EL (cell line): ENCODE measurements at regions not wholly inside any gene's neighbourhood (a gene's known extent, or its start where the extent isn't known, plus 50 kb on each side); places are given as distances from the start of the nearest gene placed in this dataset.

Source experiments
- DNase-seq: peaks from one replicate; pipeline ENCODE4 v3.0.0-alpha.2; 2016

DNA sequence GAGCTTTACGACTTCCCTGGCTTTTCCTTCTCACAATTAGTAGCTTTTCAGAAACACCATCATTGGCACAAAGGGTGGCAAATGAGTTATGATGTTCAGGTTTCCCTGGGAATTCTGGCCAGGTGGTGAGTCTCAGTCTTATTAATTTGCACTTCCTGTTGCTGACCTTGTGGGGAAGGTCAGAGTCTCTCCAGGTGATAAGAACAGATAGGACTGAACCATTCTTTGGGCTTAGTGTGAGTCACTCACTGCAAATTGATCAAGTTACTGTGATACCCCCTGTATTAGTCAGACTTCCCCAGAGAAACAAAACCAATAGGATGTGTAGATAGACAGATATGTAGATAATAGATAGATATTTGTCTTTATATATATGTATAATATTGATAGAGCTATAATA lies 53.8 kb upstream of the RANBP3L start:
- no peak for DNase-seq

DNA sequence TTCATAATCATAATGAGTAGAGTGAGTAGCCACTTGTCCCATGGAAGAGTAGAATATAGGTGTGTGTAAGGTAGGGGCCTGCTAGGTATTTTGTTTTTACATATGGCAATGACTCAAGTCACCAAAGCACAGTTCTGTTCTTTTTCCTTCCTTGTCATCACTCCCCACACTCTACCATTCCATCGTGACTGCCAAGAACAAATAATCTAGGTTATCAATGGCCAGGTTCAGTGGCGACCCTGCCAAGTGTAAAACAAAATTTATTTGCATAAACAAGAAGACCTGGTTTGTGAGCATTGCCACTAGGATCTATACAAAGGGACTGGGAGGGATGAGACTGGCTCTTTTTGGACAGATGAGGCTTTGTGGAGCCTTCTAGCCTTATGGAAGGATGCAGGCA lies 55.2 kb upstream of the RANBP3L start:
- DNase-seq: no peak

DNA sequence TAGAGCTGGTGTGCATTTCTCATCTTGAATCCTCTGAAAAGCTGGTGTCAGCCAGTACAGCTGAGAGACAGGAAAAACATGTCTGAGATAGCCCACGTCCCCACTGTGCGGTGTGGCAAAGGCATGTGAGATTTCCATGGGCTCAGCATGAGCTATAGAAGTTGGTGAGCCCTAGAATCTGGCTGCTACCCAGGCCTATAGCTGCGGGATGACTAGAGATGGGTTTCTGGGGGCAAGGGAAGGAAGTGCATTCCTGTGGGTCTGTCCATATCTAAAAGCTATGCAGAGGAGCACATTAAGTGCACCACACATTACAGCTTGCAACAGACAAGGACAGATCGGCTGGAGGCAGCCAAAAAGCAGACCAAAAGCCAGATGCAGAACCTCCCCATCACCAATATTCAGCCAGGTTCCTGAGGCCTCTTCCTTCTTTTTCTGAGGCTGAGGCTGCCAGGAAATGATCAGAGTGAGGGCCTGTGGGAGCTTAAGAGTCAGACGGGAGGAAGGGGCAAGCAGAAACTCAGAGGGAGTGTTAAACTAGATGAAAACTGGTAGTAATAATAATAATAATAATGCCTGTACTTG lies 55.8 kb upstream of the RANBP3L start:
- DNase-seq: peak; percentile 91

DNA sequence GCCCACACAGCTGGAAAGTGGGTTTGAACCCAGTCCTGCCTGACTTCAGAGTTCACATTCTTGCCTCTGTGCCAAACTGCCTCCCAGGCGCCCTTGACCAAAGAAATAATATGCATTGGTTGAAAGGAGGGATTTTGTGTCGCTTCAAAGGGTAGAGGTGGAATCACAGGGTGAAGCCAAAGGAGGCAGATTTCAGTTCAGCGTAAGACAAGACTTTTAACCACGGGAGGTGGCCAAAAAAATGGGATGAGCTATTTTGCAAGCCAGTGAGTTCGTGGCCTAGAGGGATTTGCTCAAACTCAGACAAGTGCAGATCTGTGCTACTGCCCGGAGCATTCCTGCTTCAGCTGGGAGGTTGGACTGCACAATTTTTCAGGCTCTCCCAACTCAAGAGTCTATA lies 57.6 kb upstream of the RANBP3L start:
- no peak for DNase-seq

DNA sequence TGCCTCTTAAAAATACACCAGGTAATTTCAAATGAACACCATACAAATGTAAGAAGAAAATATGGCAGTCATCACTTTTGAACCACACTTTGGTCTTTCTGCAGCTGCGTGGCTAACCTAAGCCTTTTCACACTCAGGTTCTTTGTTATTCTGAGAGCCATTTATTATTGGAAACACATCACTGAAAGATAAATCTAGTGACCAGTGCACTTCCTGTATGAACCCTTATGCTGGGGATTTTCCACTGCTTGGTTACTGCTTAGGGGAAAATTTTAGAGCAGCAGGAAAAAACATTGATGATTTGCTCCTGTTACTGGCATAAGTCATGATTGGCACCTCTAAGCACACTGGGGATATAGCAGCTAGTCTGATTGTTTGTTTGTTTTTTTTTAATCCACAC lies 58.6 kb upstream of the RANBP3L start:
- DNase-seq: no peak

DNA sequence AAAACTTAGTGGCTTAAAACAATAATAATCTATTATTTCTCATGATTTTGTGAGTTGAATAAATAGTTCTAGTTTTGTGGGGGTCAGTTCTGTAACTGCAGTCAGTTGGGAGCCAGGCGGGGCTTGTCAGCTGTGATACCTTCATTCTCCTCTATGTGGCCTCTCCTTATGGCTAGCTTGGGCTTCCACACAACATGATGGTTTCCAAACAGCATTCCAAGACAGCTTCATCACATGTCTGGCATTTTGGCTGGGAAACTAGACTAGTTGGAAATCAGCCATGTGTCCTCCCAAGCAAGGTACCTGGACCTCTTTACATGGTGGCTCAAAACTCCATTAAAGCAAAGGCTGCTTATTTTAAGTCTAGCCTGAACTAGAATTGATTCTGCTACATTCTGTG lies 61.4 kb upstream of the RANBP3L start:
- peak; percentile 74 for DNase-seq

DNA sequence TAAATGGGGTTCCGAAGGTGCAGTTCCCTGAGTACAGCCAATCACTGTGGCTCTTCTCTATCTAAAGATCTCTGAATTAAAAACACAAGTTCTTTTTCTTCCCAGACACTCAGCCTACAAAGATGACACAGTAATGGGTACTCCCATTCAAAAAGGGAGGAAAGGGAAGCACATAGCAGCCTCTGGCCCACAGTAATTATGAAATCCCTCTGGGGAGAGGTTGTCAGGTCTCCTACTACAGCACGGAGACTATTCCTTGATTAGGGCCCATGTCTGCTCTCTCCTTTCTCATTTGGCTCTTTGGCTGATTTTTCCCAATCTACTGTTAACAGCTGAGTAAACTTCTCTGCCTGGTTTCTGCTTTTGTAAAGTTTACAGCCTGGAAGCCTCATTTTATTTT lies 62.0 kb upstream of the RANBP3L start:
- no peak for DNase-seq

DNA sequence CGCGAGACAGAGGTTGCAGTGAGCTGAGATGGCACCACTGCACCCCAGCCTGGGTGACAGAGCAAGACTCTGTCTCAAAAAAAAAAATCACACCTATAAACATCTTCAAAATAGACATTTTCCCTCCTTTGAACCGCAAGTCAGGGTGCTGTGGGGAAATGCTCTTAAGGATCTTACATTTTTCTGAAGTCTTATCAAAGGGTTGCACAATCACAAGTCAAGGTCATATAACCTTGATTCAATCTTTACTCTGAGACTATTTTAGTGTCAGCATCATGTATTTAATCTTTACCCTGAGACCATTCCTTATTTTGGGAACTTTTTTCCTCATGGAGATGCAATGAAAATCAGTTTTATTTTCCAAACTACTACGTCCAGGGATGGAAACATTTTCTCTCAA lies 62.8 kb upstream of the RANBP3L start:
- no peak for DNase-seq

DNA sequence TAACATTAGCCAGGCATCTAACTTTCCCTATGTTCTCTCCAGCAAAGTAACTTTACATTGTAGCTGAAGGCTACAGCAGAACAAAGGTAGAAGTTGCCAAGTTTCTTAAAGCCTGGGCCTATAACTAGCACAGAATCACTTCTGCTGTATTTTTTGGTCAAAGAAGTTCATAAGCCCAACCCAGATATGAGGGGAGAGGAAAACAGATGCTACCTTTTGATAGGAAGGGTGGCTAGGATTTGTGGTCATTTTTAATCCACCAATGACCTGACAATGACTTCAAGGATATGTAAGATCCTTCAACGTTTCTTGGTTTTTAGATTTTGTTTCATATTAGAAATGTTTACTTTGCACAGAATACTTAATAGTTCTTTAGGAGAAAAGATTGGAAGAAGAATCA lies 64.2 kb upstream of the RANBP3L start:
- DNase-seq: no peak

DNA sequence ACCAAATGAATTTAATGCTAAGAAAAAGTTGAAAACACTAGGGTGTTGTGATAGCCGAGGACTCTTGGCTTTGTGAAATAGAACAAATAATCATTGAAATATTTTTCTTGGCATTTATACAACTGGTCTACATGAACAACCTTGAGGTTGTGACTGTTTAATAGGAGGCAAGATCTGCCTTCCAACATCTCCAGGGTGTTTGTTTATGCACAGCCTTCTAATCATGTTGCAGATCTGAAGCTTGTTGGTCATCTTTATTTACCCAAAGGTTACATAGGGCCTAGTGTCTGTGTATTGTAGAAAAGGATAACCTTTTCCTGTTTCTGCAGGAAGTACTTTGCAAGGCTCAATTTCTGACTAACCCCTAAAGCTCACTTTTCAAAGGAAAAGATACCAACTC lies 65.2 kb upstream of the RANBP3L start:
- DNase-seq: no peak

DNA sequence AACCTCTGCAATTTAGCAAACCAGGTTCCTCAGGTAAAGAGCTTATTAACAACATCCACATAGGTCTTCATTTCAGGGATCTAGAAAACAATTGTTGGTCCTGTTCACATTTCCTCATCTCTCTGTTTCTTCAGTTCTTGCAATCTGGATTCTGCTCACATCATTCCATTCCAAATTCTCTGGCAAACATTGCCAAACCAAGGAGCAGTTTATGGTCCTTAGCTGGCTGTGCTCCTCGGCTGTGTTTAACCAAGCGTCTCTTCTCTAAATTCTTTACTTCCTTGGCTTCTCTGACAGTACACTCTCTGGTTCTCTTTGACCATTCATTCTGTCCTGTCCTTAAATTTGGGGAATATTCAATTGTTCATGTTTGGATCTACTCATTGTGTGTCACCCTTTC lies 65.8 kb upstream of the RANBP3L start:
- DNase-seq: no peak

DNA sequence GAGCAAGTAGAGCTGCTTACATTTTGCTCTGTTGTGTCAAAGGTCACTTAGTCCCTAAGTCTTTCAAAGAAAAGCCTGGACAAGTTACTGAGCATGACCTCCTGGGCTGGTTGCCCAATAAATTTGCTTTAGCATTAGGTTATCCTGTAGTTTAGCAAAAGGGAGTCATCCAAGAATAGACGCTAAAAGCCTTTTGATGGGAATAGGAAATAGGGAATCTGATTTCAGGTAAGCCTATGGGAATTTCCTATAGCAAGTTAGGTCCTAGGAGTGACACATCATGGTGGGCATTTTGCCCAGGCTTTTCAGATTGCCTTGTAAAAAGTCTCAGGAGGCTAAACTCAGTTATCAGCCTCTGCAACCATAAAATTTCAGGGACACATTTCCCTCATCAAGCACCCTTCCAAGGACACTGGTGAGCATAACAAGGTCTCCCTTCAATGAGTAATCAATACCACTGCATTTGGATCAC lies 67.6 kb upstream of the RANBP3L start:
- DNase-seq: peak; percentile 41

DNA sequence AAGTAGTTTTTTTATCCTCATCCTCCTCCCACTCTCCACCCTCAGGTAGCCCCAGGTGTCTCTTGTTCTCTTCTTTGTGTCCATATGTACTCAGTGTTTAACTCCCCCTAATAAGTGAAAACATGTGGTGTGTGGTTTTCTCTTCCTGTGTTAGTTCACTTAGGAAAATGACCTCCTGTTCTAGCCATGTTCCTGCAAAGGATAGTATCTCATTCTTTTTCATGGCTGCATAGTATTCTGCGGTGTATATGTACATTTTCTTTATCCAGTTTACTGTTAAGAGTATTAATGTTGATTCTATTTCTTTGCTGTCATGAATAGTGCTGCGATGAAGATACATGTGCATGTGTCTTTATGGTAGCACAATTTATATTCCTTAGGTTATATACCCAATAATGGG lies 68.4 kb upstream of the RANBP3L start:
- no peak for DNase-seq

DNA sequence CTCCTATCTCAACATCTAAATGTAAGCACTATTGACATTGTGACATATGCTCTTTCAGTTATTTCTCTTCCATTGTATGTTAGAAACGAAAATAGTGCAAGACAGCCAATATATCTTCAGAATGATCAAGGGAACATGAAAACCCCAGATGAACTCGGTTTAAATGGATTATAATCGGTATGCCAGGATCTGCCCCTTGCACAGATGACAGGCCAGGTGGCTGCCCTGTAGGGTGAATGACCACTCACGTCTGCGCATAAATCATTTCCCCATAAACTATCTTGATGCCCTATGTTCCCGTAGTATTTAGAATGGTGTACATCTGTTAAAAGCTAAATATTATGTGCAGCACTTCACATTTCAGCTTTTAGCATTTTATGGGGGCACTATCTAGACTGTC lies 69.7 kb upstream of the RANBP3L start:
- DNase-seq: no peak

DNA sequence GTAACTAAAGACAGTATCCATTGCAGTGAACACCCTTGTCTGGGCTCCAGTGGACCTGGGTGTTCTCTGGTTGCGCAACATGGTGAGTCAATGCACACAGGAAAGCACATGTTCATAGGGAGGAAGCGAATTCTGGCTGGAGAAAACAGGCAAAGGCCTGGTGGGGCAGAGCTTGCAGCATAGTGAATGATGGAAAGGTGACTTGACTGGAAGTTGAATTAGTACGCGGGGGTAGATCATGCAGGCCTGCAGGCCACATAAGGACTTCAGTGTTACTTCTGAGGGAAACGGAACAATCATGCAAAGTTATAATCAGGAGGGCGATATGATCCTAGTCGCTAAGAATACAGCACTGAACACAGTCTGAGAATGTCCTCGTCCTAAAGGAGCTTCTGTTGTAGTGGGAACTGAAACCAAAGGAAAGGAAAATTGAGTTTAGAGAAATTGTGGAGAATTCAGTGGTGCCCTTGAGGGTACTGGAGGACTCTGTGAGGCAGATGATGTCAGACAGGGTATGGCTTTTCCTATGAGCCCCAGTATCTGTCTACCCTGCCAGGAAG lies 71.9 kb upstream of the RANBP3L start:
- peak; percentile 89 for DNase-seq

DNA sequence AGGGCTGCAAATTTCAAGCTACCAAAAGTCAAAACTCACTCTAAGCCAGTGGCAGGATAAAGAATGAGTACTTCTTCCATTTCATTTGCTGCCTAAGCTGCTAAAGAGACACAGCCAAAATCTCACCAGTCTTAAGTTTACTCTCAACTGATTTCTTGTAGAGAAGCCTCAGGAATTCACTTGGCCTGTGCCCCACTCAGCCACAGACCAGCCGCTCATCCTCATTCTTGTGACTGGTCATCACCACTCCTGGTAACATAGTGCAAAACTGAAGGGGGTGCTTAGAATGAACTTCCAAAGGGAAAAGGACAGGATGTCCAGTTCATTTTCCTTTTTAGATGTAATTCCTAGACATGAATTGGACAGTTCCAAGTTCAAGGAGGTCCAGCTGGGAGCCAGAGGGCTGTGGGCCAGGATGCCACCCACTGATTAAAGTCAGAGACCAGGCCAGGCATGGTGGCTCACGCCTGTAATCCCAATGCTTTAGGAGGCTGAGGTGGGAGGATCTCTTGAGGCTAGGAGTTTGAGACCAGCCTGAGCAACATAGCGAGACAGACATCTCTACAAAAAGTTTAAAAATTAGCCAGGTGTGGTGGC lies 72.7 kb upstream of the RANBP3L start:
- DNase-seq: peak; percentile 88

DNA sequence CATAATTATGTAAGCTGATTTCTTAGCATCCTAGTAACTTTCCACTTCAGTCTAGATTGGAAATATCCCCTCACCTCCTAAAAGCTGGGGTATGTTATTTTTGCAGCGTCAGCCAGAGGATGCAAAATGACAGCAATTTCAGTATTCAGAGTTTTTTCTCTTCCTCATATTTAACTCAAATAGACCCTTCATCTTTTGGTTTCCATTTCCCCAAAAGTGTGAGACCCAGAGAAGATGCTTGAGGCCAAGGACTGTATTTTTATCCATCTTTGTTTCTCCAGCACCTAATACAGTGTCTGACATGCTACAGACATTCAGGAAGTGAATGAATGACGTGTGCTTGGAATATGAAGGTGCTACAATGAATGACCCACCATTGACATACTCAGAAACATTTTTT lies 75.5 kb upstream of the RANBP3L start:
- DNase-seq: no peak

DNA sequence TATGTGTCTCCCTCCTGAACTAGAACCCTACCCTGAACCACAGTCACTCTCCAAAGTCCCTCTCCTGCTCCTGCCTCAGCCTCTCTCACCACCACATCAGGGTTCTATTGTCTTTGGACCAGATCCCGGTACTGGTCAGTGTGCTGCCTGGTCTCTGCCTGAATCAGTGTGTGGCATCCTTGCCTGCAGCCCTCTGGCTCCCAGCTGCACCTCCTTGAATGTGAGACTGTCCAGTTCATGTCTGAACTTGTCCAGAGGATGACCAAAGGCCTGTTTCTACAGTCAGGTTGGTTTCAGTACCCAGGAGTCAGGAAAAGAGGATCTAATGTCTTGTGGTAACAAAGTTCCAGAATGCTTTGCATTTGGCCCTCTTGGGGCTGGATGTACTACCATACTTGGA lies 76.8 kb upstream of the RANBP3L start:
- DNase-seq: peak; percentile 48

DNA sequence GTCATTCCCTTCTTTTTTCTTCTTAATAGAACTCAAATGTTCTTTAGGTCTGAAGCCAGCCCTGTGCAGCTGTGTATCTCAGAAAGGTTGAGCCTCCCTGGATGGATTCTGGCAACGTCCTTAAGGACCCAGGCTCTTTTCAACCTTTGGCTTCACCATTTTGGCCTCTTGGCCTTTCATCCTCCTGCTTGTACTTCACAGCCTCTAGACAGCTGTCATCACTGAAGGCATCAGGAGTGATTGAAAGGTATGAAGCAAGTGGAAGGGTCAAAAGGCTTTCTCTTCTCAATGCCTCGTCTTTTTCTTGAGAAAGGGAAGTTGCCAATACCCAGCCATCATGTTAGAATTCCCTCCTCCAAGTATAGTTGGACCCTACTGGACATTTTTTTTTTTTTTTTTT lies 81.2 kb upstream of the RANBP3L start:
- DNase-seq: no peak

DNA sequence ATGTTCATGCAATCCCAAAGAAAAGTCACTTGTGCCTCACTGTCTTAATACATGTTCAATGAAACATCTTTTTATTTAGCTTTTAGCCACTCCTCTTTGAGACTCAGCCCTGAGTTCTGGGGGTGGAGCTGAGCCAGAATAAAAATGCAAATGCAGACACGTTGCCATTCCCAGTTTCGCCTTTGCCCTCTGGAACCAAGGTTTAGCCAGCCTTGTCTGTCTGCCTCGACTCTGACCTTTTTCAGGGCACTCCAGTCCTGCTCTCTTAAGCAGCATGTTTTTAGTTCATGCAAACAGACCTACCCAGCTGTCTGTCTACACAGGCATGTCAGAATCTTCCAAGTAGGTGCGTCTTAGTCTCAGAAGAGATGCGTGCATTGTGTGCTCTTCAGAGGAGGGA lies 82.2 kb upstream of the RANBP3L start:
- DNase-seq: no peak

DNA sequence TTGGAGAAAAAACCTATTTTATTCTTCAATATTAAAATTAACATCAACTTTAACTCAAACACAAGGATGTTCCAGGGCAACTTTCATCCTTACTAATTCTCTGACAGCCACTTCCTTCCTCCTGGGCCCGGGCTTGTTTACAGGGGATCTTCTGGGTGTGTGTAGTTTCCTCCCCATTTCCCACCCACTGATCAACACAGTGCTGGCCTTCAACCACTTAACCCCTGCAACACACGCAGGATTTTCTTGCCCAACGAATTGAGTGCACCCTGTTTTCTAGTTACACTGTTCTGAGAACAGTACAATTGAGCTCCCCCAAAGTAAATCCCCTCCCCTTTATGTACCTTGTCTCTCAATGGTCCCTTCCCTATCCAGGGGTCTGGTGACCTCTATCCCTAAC lies 83.1 kb upstream of the RANBP3L start:
- DNase-seq: no peak

DNA sequence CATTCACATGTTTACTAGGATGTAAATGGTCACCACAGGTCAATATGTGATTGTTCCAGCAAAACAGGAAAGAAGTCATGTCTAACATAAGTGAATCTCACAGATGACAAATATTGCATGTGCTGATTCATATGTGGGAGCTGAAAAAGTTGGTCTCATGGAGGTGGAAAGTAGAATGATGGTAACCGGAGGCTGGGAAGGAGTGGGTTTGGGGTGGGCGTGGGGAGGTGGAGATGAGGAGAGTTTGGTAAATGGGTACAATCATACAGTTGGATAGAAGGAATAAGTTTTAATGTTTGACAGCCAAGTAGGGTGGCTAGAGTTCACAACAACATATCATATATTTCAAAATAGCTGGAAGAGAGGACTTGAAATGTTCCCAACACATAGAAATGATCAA lies 83.8 kb upstream of the RANBP3L start:
- no peak for DNase-seq

DNA sequence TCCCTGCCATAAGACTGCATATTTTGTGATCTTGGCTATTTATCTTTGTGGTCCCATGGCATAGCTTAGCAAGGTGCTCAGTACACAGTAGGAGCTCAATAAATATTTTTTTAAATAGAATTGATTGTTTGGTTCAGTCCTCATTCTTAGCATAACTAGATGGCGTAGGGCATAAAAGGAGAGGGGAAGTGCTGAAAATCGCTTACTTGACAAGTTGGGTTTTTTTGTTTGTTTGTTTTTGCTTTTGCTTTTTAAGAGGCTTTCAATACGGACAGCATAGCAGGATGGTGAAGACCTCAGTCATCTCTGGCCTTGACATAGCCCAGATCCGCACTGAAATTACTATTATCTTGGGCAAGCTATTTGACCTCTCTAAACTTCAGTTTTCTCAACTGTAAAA lies 86.6 kb upstream of the RANBP3L start:
- no peak for DNase-seq

DNA sequence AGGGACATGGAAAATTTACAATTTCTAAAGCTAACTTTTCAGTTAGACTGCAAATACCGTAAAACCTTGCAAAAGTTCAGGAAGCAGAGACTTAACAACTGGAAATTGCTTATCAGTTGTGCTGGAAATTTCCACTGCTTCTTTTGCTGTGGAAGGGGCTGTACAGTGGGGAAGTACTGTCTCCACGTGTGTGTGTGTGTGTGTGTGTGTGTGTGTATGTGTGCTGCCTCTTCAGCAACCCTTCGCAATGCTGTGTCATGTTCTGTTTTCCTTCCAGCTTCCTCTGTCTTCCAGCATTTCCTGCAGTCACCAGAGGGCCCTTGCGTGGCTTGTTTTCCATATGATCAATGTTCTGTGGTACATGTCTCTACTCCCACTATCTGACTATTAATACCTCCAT lies 87.5 kb upstream of the RANBP3L start:
- DNase-seq: no peak

DNA sequence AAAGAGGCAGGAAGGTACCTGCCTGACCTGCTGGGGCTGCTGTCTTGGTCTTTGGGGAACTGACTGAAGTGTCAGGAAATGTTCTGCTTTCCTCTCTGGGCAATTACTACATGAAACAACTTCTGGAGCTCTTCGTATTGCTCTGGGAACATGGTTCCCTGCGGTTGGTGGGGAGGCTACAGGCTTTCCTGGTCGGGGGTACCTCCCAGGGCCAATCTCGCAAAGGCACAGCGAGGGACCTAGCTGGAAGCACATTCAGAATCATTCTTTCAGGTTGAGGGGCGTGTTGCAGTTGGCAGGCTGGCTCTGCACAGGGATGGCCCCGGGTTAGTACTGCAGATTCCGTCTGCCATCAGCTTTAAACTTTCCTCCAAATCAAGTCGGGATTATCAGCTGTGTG lies 88.9 kb upstream of the RANBP3L start:
- no peak for DNase-seq
